Hepatocyte (in vitro differentiated cells): ENCODE measurements at regions not wholly inside any gene's neighbourhood (a gene's known extent, or its start where the extent isn't known, plus 50 kb on each side); places are given as distances from the start of the nearest gene placed in this dataset.
"Not testable (repeated sequence)": the region's sequence is repeated elsewhere in the genome, so short reads cannot be mapped to it uniquely, and the experiment has no call there.

ENCODE experiments used
- DNase-seq: peaks from one replicate; pipeline ENCODE4 v3.0.0-alpha.2; 2016; ENCODE audit warnings: low spot score
- H2AFZ ChIP-seq: fragments of 200-600 bp; sonication (generic); 2 replicates; pipeline ENCODE4 v1.6.0; 2016; ENCODE audit warnings: antibody characterized with exemption, mild to moderate bottlenecking
- H3K27ac ChIP-seq: fragments of 200-600 bp; sonication (generic); 2 replicates; pipeline ENCODE4 v1.5.1; 2016; ENCODE audit warnings: mild to moderate bottlenecking
- H3K27me3 ChIP-seq: fragments of 200-600 bp; sonication (generic); 2 replicates; pipeline ENCODE4 v1.6.1; 2016
- H3K36me3 ChIP-seq: fragments of 200-600 bp; sonication (generic); replicated peaks from 2 replicates; pipeline ENCODE4 v1.5.1; 2016; ENCODE audit warnings: low read depth; ENCODE audit not compliant: insufficient read depth
- H3K4me1 ChIP-seq: fragments of 200-600 bp; sonication (generic); 2 replicates; pipeline ENCODE4 v1.5.1; 2016; ENCODE audit warnings: mild to moderate bottlenecking, moderate library complexity; ENCODE audit not compliant: insufficient read depth
- H3K4me2 ChIP-seq: fragments of 200-600 bp; sonication (generic); 2 replicates; pipeline ENCODE4 v1.6.0; 2016
- H3K4me3 ChIP-seq: fragments of 200-600 bp; sonication (generic); 2 replicates; pipeline ENCODE4 v1.5.1; 2016; ENCODE audit warnings: mild to moderate bottlenecking
- H3K79me2 ChIP-seq: fragments of 200-600 bp; sonication (generic); 2 replicates; pipeline ENCODE4 v1.6.0; 2017; ENCODE audit warnings: mild to moderate bottlenecking
- H3K9me2 ChIP-seq: fragments of 200-600 bp; sonication (generic); replicated peaks from 2 replicates; pipeline ENCODE4 v1.6.0; 2017; ENCODE audit warnings: mild to moderate bottlenecking; ENCODE audit not compliant: insufficient read depth
- H3K9me3 ChIP-seq: fragments of 200-600 bp; sonication (generic); 2 replicates; pipeline ENCODE4 v1.5.1; 2016; ENCODE audit warnings: low read depth, mild to moderate bottlenecking
- H4K20me1 ChIP-seq: fragments of 200-600 bp; sonication (generic); 2 replicates; pipeline ENCODE4 v1.6.0; 2016; ENCODE audit warnings: mild to moderate bottlenecking; ENCODE audit not compliant: insufficient read depth, poor library complexity, severe bottlenecking
- EZH2 ChIP-seq: fragments of 200-600 bp; sonication (generic); IDR thresholded peaks from 2 replicates; pipeline ENCODE4 v1.6.1; 2016; ENCODE audit warnings: antibody characterized with exemption, mild to moderate bottlenecking, borderline replicate concordance
- EZH2phosphoT487 ChIP-seq: fragments of 200-600 bp; sonication (generic); IDR thresholded peaks from one replicate; pipeline ENCODE4 v1.6.1; 2018; ENCODE audit warnings: antibody characterized with exemption, mild to moderate bottlenecking, low read depth, moderate library complexity; ENCODE audit not compliant: unreplicated experiment, severe bottlenecking
- WGBS: methylation state at CpG from one replicate; pipeline ENCODE4 v1.1.6; 2016; ENCODE audit warnings: low lambda C conversion rate; ENCODE audit errors: missing lambda C conversion rate; 5-methylcytosine and 5-hydroxymethylcytosine counted together
- TF ChIP-seq, protein P1 (sequence below): fragments of 200-600 bp; sonication (generic); IDR thresholded peaks from 2 replicates; pipeline ENCODE4 v1.5.1; 2016; ENCODE audit warnings: antibody characterized with exemption, mild to moderate bottlenecking; ENCODE audit not compliant: poor library complexity

DNA sequence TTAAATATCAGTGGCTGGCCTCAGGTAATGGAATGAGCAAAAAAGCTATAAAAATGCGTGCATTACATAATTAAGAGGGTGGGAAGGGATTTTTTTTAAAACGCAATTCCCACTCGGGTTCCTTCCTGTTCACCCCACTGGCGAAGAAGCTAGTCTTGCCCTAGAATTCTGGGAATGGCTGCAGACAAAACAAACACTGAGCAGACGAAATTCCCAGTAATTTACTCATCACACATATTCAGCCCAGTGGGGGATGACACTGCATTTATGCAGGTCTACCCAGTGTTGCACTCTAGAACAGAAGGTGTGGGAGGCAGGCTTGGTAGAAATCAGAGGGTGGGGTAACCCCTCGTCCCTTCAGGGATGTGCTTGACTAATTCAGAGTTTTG, 2695.0 kb upstream of the DEFB115 start:
- Histone ChIP-seq H3K79me2 (no peaks in the 10 kb centered on the region), H3K9me2 (no peaks in the 10 kb centered on the region), H3K27ac (no peak overlapping the region), H3K9me3 (no peaks in the 10 kb centered on the region), H3K4me3 (no peak overlapping the region), H3K4me1 (no peaks in the 10 kb centered on the region), H3K4me2 (no peak overlapping the region), H3K36me3 (no peaks in the 10 kb centered on the region), H4K20me1 (no peaks in the 10 kb centered on the region), H2AFZ (no peak overlapping the region), H3K27me3 (no peaks in the 10 kb centered on the region)
- DNase-seq: peak; percentile 5
- WGBS: 47% methylated on average over 6 of the region's 6 CpGs
- TF ChIP-seq, protein P1, sequence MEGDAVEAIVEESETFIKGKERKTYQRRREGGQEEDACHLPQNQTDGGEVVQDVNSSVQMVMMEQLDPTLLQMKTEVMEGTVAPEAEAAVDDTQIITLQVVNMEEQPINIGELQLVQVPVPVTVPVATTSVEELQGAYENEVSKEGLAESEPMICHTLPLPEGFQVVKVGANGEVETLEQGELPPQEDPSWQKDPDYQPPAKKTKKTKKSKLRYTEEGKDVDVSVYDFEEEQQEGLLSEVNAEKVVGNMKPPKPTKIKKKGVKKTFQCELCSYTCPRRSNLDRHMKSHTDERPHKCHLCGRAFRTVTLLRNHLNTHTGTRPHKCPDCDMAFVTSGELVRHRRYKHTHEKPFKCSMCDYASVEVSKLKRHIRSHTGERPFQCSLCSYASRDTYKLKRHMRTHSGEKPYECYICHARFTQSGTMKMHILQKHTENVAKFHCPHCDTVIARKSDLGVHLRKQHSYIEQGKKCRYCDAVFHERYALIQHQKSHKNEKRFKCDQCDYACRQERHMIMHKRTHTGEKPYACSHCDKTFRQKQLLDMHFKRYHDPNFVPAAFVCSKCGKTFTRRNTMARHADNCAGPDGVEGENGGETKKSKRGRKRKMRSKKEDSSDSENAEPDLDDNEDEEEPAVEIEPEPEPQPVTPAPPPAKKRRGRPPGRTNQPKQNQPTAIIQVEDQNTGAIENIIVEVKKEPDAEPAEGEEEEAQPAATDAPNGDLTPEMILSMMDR: no peak
- TF ChIP-seq EZH2phosphoT487: no peak
- TF ChIP-seq EZH2: no peak

DNA sequence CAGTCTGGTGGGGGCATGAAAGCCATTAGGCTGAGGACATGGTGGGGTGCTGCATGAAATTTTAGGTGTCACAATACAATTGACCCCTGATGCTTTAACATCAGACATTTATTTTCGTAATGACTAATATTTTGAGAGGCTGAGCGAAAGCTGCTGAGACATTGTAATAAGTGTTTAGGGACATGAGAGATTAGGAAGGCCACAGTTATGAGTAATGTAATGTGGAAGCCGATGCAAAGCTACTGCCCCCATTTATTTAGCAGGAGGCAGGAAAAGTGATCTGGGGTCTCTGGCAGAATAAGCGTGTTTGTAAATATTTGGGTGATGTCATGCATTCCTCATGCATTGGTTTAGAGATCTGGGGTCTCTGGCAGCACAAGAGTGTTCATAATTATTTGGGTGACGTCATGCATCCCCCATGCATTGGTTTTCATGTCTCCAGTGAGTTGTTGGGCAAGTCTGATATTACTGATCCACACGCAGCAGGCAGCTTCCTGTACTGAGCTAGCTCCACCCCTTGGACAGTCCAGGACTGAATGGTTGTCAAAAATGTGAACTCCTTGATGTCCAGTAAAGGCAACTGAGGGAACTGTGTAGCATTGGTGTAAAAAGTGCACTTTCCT, 2694.5 kb upstream of the DEFB115 start:
- not testable (repeated sequence) for H2AFZ ChIP-seq, H3K36me3 ChIP-seq, H3K4me2 ChIP-seq

DNA sequence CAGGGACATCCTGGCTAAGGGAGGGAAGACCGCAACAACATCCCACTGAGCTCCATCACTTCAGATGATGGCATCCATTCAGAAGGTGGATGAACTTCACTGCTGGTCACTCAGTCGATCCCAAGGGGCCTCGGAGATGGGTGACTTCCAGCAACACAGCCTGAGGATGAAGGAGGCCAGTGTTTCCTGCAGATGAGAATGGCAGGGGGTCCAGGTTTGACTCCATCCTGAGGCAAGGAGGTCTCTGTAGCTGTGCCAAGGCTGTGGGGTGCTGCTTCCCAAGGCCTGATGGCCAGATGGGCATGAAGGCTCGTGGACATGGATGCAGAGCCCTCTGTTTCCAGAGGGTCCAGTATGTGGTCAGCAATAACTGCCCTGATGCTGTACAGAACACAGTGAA, 2693.4 kb upstream of the DEFB115 start:
- H3K4me3 ChIP-seq, H4K20me1 ChIP-seq, H3K27ac ChIP-seq, H3K79me2 ChIP-seq, H2AFZ ChIP-seq, H3K4me2 ChIP-seq, H3K27me3 ChIP-seq, H3K4me1 ChIP-seq, H3K9me3 ChIP-seq, H3K36me3 ChIP-seq, H3K9me2 ChIP-seq: not testable (repeated sequence)
- 71% methylated on average over 4 of the region's 4 CpGs for WGBS
- DNase-seq: peak; percentile 9

More for the DNA sequence above, 2694.5 kb upstream of the DEFB115 start:
- not testable (repeated sequence) for H3K4me1 ChIP-seq, H3K79me2 ChIP-seq, H3K27me3 ChIP-seq, H3K9me3 ChIP-seq, H3K27ac ChIP-seq, H3K9me2 ChIP-seq, H4K20me1 ChIP-seq, H3K4me3 ChIP-seq
- WGBS: 49% methylated on average over 6 of the region's 6 CpGs
- DNase-seq: peak; percentile 3

DNA sequence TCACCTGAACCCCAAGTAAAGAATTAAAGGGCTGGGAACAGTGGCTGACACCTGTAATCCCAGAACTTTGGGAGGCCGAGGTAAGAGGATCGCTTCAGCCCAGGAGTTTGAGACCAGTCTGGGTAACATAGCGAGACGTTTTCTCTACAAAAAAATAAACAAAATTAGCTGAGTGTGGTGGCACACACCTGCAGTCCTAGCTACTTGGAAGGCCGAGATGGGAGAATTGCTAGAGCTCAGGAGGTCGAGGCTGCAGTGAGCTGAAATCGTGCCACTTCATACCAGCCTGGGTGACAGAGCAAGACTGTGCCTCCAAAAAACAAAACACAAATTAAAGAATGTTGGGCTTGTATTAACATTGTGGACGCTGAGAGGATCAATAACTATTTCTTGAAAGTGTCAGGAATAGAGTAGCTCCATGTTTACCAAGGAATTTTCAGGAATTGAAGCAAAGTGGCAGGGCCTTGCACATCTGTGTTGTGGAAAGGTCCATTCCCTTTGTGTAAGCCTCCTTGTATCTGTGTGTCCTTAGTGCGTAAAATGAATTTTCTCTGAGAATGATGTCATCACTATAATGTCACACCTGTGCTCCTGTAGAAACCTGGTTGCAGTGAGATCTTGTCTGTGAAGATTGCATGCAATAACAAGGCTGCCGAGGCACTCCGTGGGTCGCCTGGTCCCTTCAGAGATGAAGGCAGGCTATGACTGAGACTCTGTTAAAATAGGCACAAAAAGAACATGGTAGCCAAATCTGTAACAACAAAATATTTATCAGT, 2692.6 kb upstream of the DEFB115 start:
- WGBS: 51% methylated on average over 12 of the region's 12 CpGs

DNA sequence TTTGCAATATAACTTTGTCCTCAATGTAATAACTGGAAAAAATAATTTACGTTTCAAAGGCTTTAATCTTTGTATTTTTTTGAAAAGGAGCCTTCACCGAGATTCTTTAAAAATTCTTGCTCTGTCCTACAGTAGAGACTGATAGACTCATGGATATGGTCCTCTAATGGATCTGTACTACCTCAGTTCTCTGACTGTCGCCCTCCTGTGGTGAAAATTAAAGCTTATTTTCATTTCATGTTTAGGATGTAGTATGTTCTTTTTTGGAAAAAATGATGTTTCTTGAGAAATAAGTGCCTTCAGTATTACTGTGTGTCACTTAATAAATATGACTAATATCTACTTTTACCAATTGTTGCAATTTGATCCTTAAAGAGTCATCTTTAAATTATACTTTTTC, 2681.5 kb upstream of the DEFB115 start:
- H4K20me1 ChIP-seq, H3K27ac ChIP-seq, H2AFZ ChIP-seq, H3K9me2 ChIP-seq, H3K27me3 ChIP-seq, H3K36me3 ChIP-seq, H3K79me2 ChIP-seq, H3K9me3 ChIP-seq, H3K4me1 ChIP-seq, H3K4me3 ChIP-seq, H3K4me2 ChIP-seq: not testable (repeated sequence)
- DNase-seq: peak; percentile 5
- TF ChIP-seq, protein P1: peak; percentile 20
- 30% methylated on average over 3 of the region's 3 CpGs for WGBS

More for the DNA sequence above, 2692.6 kb upstream of the DEFB115 start:
- H3K9me3 ChIP-seq, H3K9me2 ChIP-seq, H4K20me1 ChIP-seq, H3K4me3 ChIP-seq, H3K36me3 ChIP-seq, H3K27me3 ChIP-seq, H3K4me1 ChIP-seq, H3K4me2 ChIP-seq, H2AFZ ChIP-seq, H3K27ac ChIP-seq, H3K79me2 ChIP-seq: not testable (repeated sequence)
- DNase-seq: peak; percentile 2

DNA sequence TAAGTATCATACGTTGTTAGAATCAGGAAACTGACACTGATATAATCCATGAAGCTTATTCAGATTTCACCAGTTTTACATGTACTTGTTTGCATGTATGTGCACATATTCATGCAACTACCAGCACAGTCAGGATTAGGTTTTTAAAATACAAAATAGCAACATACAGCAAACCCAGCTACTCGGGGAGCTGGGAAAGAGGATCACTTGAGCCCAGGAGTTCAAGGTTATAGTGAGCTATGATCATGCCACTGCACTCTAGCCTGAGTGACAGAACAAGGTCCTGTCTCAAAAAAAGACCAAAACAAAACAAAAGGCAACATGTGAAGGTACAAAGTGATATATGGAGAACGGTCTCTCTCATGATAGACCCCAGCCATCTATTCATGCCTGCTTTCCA, 2665.8 kb upstream of the DEFB115 start:
- H2AFZ ChIP-seq, H3K4me2 ChIP-seq, H3K79me2 ChIP-seq, DNase-seq, H3K4me3 ChIP-seq, H3K27ac ChIP-seq, H4K20me1 ChIP-seq, H3K27me3 ChIP-seq, H3K36me3 ChIP-seq, H3K4me1 ChIP-seq, H3K9me2 ChIP-seq, H3K9me3 ChIP-seq: not testable (repeated sequence)
- WGBS: 71% methylated on average over 3 of the region's 3 CpGs

DNA sequence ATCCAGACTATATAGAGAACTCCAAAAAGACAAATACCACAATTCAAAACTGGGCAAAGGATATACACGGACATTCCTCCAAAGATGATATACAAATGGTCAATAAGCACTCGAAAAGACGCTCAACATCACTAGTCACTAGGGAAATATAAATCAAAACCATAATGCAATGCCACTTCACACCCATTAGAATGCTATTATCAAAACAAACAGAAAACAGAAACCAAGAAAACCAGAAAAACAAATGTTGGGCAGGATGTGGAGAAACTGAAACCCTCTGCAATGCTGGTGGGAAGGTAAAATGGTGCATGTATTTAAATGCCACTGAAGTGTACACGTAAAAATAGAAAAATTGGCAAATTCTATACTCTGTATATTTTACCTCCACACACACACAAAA, 2664.1 kb upstream of the DEFB115 start:
- not testable (repeated sequence) for DNase-seq, H4K20me1 ChIP-seq, H3K4me1 ChIP-seq, H3K4me3 ChIP-seq, H2AFZ ChIP-seq, H3K27ac ChIP-seq, H3K36me3 ChIP-seq, H3K9me3 ChIP-seq, H3K79me2 ChIP-seq, H3K4me2 ChIP-seq, H3K27me3 ChIP-seq, H3K9me2 ChIP-seq
- WGBS: 83% methylated on average over 4 of the region's 4 CpGs
